ENCODE measurements at regions not wholly inside any gene's neighbourhood (a gene's known extent, or its start where the extent isn't known, plus 50 kb on each side); places are given as distances from the start of the nearest gene placed in this dataset.

DNA sequence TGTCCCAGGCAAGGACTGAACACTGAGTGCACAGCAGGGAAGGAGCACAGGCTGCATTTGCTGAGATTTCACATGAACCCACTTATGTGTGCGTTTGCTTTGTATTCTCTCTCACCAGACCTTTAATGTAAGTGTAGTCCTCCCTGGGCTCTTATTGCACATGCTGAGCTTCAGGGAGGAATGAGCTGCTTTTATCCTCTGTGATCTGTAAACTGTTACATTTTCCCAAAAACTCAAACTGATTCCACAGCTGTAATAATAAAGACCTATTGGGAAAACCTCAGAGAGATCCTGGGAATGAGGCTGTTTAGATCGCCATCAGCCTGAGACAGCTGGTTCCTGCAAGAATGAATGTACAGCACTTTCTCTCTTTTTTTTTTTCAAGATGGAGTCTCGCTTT is 53.6 kb upstream of the ADORA2B start:
- no peak for DNase-seq (ENCODE audit: low spot score)
- in situ Hi-C loops (cut with HindIII; ENCODE audit: low sequenced_read_pairs) = no loop called here

DNA sequence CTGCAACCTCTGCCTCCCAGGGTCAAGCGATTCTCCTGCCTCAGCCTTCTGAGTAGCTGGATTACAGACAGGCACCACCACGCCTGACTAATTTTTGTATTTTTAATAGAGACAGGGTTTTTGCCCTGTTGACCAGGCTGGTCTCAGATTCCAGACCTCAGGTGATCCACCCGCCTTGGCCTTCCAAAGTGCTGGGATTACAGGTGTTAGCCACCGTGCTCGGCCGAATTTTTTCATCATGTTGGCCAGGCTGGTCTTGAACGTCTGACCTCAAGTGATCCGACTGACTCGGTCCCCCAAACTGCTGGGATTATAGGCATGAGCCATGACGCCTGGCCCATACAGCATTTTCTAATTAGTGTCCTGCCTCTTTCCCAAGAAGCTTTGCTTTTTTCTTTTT is 52.7 kb upstream of the ADORA2B start:
- no peak for DNase-seq (ENCODE audit: low spot score)
- in situ Hi-C loops (cut with HindIII; ENCODE audit: low sequenced_read_pairs) = no loop called here

DNA sequence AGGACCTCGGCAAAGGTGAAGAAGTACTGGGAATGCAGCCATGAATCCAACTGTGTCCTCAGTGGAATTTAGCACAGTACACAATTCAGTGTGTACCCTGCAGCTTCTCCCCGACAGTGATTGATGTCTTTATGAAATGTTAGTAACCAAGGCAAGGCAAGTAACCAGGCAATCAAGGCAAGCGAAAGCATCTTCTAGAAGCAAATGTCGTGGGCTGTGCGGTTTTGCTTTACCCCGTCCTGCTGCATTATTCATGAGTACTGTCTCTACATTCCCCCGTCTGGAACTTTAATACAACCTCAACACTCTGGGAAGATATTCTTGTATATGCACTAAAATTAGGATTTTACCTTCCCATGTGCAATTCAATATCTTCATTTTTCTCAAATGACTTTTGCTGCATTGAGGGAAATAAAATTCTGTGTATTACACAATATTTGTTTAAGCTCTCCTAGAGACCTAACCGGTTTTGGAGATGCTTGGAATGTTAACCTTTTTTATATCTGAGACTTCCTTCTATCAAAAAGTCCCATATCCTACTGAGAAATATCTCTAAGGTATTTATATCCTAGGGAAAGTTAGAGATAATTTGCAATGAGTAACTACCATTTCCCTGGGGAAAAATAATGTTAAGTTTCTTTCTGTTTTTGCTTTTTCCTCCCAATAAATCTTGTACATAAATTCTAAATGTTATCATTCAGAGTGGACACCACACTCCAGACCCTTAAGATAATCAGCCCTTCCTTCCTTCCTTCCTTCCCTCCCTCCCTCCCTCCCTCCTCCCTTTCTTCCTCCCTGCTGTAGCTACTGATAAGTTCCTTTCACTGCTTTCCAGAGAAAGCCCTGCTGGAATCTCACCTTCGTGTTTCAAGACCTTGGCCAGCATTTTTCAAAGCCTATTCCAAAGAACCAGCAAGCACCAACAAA is 51.9 kb upstream of the ADORA2B start:
- in situ Hi-C loops (cut with HindIII; ENCODE audit: low sequenced_read_pairs) = no loop called here
- no peak for DNase-seq (ENCODE audit: low spot score)

DNA sequence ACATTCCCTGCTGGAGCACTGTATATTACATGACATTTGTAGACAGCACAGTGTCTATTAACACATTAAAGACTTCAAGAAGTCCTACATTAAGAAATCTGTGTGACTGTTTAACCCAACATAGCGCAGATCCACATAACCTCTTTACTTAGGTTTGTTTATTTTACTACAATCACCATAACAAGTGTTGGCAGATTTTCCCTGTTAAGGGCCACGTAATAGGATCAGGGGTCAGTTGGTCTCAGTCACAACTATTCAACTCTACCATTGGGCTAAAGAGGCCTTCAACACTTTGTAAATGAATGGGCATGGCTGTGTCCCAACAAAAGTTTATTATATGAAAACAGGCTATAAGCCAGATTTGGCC is 51.3 kb upstream of the ADORA2B start:
- no peak for DNase-seq (ENCODE audit: low spot score)
- in situ Hi-C loops (cut with HindIII; ENCODE audit: low sequenced_read_pairs) = no loop called here

DNA sequence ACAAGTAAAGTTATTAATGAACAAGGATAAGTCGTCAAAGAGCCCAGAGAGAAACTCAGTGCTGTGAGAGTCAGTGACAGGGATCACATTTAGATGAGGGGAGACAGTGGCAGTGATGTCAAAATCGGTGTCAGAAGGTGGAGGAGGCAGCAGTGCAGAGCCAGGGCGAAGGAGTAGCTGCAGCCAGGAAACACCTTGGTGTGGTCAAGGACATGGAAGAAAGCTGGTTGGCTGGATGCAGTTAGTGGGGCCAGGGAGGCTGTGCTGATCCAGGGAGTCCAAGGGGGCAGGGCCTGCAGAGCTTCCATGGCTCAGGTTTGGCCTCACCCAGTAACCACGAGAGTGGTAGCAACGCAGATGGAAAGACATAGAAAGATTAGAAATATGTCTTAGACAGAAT is 50.7 kb upstream of the ADORA2B start:
- in situ Hi-C loops (cut with HindIII; ENCODE audit: low sequenced_read_pairs) = no loop called here
- DNase-seq (ENCODE audit: low spot score) = no peak

DNA sequence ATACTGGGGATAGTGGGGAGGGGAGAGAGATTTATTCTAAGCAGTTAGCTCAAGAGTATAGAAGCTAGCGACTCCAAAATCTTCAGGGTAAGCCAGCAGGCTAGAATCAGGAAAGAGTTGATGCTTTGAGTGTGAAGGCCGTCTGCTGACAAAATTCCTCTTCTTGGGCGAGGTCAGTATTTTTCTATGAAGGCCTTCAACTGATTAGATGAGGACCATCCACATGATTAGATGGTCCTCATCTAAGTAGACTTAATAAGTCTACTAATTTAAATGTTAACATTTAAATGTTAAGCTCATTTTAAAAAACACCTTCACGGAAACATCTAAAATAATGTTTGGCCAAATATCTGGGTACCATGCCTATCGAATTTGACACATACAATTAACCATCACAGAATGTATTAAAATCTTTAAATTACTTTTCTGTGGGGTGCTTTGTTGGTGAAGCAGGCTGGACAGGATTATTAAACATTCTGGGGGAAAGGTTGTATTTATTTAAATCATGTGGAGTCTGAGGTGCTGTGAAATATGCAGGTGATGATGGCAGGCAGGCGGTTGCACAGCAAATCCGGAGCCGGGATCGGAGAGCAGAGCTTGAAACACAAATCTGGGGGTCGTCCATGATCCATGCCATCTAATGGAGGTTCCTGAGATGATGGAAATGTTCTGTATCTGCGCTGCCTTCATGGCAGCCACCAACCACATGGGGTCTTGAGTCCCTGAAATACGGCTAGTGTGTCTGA is 49.8 kb upstream of the ADORA2B start:
- in situ Hi-C loops (cut with HindIII; ENCODE audit: low sequenced_read_pairs) = no loop called here
- DNase-seq (ENCODE audit: low spot score) = no peak

Measured in G401 (cell line).